SK-N-MC (cell line): ENCODE measurements at regions not wholly inside any gene's neighbourhood (a gene's known extent, or its start where the extent isn't known, plus 50 kb on each side); places are given as distances from the start of the nearest gene placed in this dataset.

Source experiments
- EZH2 ChIP-seq: fragments of 200-600 bp; sonication (generic); IDR thresholded peaks from one replicate; pipeline ENCODE4 v1.6.1; 2017; ENCODE audit warnings: antibody characterized with exemption
- POLR2AphosphoS5 ChIP-seq: IDR thresholded peaks from 2 replicates; pipeline ENCODE4 v1.6.1; 2012; ENCODE audit warnings: mild to moderate bottlenecking, low read depth, low read length, borderline replicate concordance

GRCh38 chr11:134857035-134857434, 445.0 kb upstream of the B3GAT1 start:
- TF ChIP-seq EZH2 = no peak
- no peak for TF ChIP-seq POLR2AphosphoS5
